Right ventricle myocardium inferior (tissue), 1 donor: ENCODE measurements at regions not wholly inside any gene's neighbourhood (a gene's known extent, or its start where the extent isn't known, plus 50 kb on each side); places are given as distances from the start of the nearest gene placed in this dataset.
A peak's percentile ranks its signal among the peaks of the same experiment; 100 is the strongest.

Source experiments
- ATAC-seq: fragments of 200-7000 bp; cut with Tn5 transposase; one replicate; pipeline ENCODE4 v1.9.1; 2020; ENCODE audit warnings: mild to moderate bottlenecking, moderate library complexity
- DNase-seq: peaks from one replicate; pipeline ENCODE4 v3.0.0; 2021; ENCODE audit errors: missing footprints
- intact Hi-C: fragments of 100-400 bp; cut with DNase I; formaldehyde crosslinking; loops from one replicate; pipeline ENCODE4 v1.11.0; 2022
- donor health status: DM: no; HTN: yes; CAD: no; lungs with severe emphysema.

- ATAC-seq (no peak), DNase-seq (no peak)
- intact Hi-C loops: no loop called here
Observed at GRCh38 chr18:70506511-70506910, 217.7 kb downstream of the SOCS6 start.

- intact Hi-C loops: no loop called here
- DNase-seq (no peak), ATAC-seq (no peak)
Observed at GRCh38 chr18:70503060-70503459, 214.2 kb downstream of the SOCS6 start.

- ATAC-seq: no peak
- intact Hi-C loops: no loop called here
- DNase-seq: no peak
Observed at GRCh38 chr18:70501358-70501757, 212.5 kb downstream of the SOCS6 start.

- ATAC-seq (no peak), DNase-seq (no peak)
- intact Hi-C loops: no loop called here
Observed at GRCh38 chr18:70500748-70501147, 211.9 kb downstream of the SOCS6 start.

GRCh38 chr18:70499218-70499691 lies 210.4 kb downstream of the SOCS6 start:
- no peak for ATAC-seq
- DNase-seq: no peak
- intact Hi-C loops: no loop called here

- DNase-seq (no peak), ATAC-seq (no peak)
- intact Hi-C loops: no loop called here
Observed at GRCh38 chr18:70496353-70497294, 207.8 kb downstream of the SOCS6 start.

- intact Hi-C loops: no loop called here
- no peak for ATAC-seq
- no peak for DNase-seq
Observed at GRCh38 chr18:70494524-70494923, 205.7 kb downstream of the SOCS6 start.

- ATAC-seq: no peak
- DNase-seq: no peak
- intact Hi-C loops: no loop called here
Observed at GRCh38 chr18:70493461-70493860, 204.6 kb downstream of the SOCS6 start.

- ATAC-seq: no peak
- intact Hi-C loops: no loop called here
- DNase-seq: no peak
Observed at GRCh38 chr18:70491734-70492348, 203.0 kb downstream of the SOCS6 start.

GRCh38 chr18:70489986-70490933 lies 201.4 kb downstream of the SOCS6 start:
- ATAC-seq (peak; percentile 54), DNase-seq (no peak)
- intact Hi-C loops: no loop called here

GRCh38 chr18:70489571-70489970 lies 200.7 kb downstream of the SOCS6 start:
- ATAC-seq (no peak), DNase-seq (no peak)

GRCh38 chr18:70469916-70470315 lies 181.1 kb downstream of the SOCS6 start:
- DNase-seq (no peak), ATAC-seq (no peak)
- intact Hi-C loops: no loop called here

More at GRCh38 chr18:70489571-70489970, 200.7 kb downstream of the SOCS6 start:
- intact Hi-C loops: no loop called here

- ATAC-seq: no peak
- intact Hi-C loops: no loop called here
- no peak for DNase-seq
Observed at GRCh38 chr18:70468861-70469547, 180.2 kb downstream of the SOCS6 start.

- ATAC-seq (peak; percentile 62), DNase-seq (peak; percentile 85)
- intact Hi-C loops: no loop called here
Observed at GRCh38 chr18:70464343-70465114, 175.7 kb downstream of the SOCS6 start.

- no peak for ATAC-seq
- no peak for DNase-seq
- intact Hi-C loops: no loop called here
Observed at GRCh38 chr18:70463085-70463484, 174.2 kb downstream of the SOCS6 start.

GRCh38 chr18:70462078-70462439 lies 173.2 kb downstream of the SOCS6 start:
- intact Hi-C loops: no loop called here
- DNase-seq: no peak
- no peak for ATAC-seq

- ATAC-seq (no peak), DNase-seq (no peak)
- intact Hi-C loops: no loop called here
Observed at GRCh38 chr18:70461323-70462077, 172.7 kb downstream of the SOCS6 start.
